ENCODE measurements at regions not wholly inside any gene's neighbourhood (a gene's known extent, or its start where the extent isn't known, plus 50 kb on each side); places are given as distances from the start of the nearest gene placed in this dataset.

GRCh38 chr9:19660019-19660418 lies 128.8 kb downstream of the SLC24A2 start:
- Histone ChIP-seq H3K4me1 (ENCODE audit: insufficient read depth, low read length) (peaks cover 4% of the 10 kb centered on the region; the same call in 1 of the 2 replicates), H3K18ac (ENCODE audit: insufficient read length, low read depth, low read length) (no peak overlapping the region), H2AFZ (ENCODE audit: low read length) (no peak overlapping the region), H3K27me3 (ENCODE audit: insufficient read depth, low read length) (no peaks in the 10 kb centered on the region), H4K20me1 (ENCODE audit: control insufficient read depth, insufficient read depth, insufficient read length) (no peaks in the 10 kb centered on the region), H4K8ac (replicated peaks; ENCODE audit: insufficient read length, low read depth, low read length) (no peak overlapping the region), H3K27ac (ENCODE audit: insufficient read length, low read depth, low read length) (no peak overlapping the region), H2AK5ac (ENCODE audit: insufficient read length, low read length) (no peak overlapping the region), H2BK5ac (ENCODE audit: insufficient read length, low read length) (no peak overlapping the region), H4K91ac (ENCODE audit: insufficient read length, low read depth, low read length) (no peak overlapping the region), H2BK15ac (ENCODE audit: low read depth, low read length) (no peak overlapping the region), H3K23ac (ENCODE audit: insufficient read length, low read depth, low read length) (no peak overlapping the region), H3K79me1 (ENCODE audit: insufficient read depth, low read depth, low read length, poor library complexity, severe bottlenecking) (no peaks in the 10 kb centered on the region), H3K56ac (ENCODE audit: insufficient read length, low read depth, low read length) (no peak overlapping the region), H3K4ac (ENCODE audit: low read depth, low read length) (no peak overlapping the region), H4K5ac (ENCODE audit: insufficient read length, low read depth, low read length) (no peak overlapping the region), H2BK12ac (ENCODE audit: insufficient read length, low read depth, low read length) (no peak overlapping the region), H3K4me2 (ENCODE audit: insufficient read depth, insufficient read length, low read length) (no peak overlapping the region), H2BK20ac (ENCODE audit: low read depth, low read length, poor library complexity, severe bottlenecking) (no peak overlapping the region), H3K9me3 (ENCODE audit: control insufficient read depth, low read depth, low read length) (no peaks in the 10 kb centered on the region), H3K79me2 (ENCODE audit: insufficient read depth, low read length) (no peaks in the 10 kb centered on the region), H3T11ph (ENCODE audit: low read length) (no peak overlapping the region), H3K23me2 (ENCODE audit: insufficient read length, low read depth, low read length, poor library complexity, severe bottlenecking) (no peaks in the 10 kb centered on the region), H3K14ac (ENCODE audit: insufficient read depth, low read length) (no peak overlapping the region), H3K9ac (ENCODE audit: extremely low read depth, insufficient read length, low read length) (no peak overlapping the region), H2BK120ac (ENCODE audit: low read depth, low read length, poor library complexity, severe bottlenecking) (no peak overlapping the region)
- no peak for DNase-seq
- Mint-ChIP-seq H3K27ac (peak overlapping the region in 1 of 3 experiments; percentile 40; a peak in 1 of 7 replicates), H3K4me3 (no peak overlapping the region), H3K9me3 (no peaks in the 10 kb centered on the region), H3K36me3 (ENCODE audit: insufficient read depth in 1 of 3, low read depth in 3 of 3) (peaks cover 0 to under 1% (median 0%) of the 10 kb centered on the region in 3 experiments; a peak in 1 of 7 replicates), H3K4me1 (peaks cover 20 to 24% of the 10 kb centered on the region in 2 experiments), H3K27me3 (ENCODE audit: low read depth) (no peaks in the 10 kb centered on the region)
- TF ChIP-seq CTCF (conservative IDR thresholded peaks at IDR 0.05) = no peak
- WGBS (ENCODE audit: extremely low coverage, insufficient read length, low lambda C conversion rate) = no CpG with 5 or more reads among the region's 6 CpGs
